GM23338 (cell line): ENCODE measurements at regions not wholly inside any gene's neighbourhood (a gene's known extent, or its start where the extent isn't known, plus 50 kb on each side); places are given as distances from the start of the nearest gene placed in this dataset.

Experiments
- CREB1 ChIP-seq: fragments of 250-450 bp; sonication (Bioruptor Pico); IDR thresholded peaks from 2 replicates; pipeline ENCODE4 v1.5.0; 2020; ENCODE audit warnings: low read depth, mild to moderate bottlenecking, moderate library complexity
- CTCF ChIP-seq, 2 experiments: fragments of 200-600 bp in 1 of 2; sonication (generic) in 1 of 2; conservative IDR thresholded peaks; 2 replicates each; pipeline versions ENCODE4 v1.5.1 to v1.6.1; 2016 to 2017; ENCODE audit warnings: antibody characterized with exemption in 2 of 2, low read depth in 2 of 2, mild to moderate bottlenecking in 2 of 2, moderate library complexity in 1 of 2
- EZH2 ChIP-seq: fragments of 200-600 bp; sonication (generic); IDR thresholded peaks from one replicate; pipeline ENCODE4 v1.8.0; 2017; ENCODE audit warnings: antibody characterized with exemption, mild to moderate bottlenecking, low read depth; ENCODE audit not compliant: unreplicated experiment
- EZH2phosphoT487 ChIP-seq: fragments of 200-600 bp; sonication (generic); IDR thresholded peaks from one replicate; pipeline ENCODE4 v1.8.1; 2018; ENCODE audit warnings: antibody characterized with exemption; ENCODE audit not compliant: unreplicated experiment
- JUNB ChIP-seq: IDR thresholded peaks from one replicate; pipeline ENCODE4 v1.6.1; 2016; ENCODE audit warnings: antibody characterized with exemption; ENCODE audit not compliant: unreplicated experiment
- POLR2AphosphoS5 ChIP-seq: IDR thresholded peaks from 2 replicates; pipeline ENCODE4 v1.6.1; 2016; ENCODE audit warnings: antibody characterized with exemption, low read depth
- REST ChIP-seq: IDR thresholded peaks from one replicate; pipeline ENCODE4 v1.6.1; 2018; ENCODE audit warnings: antibody characterized with exemption; ENCODE audit not compliant: unreplicated experiment
- STAT1 ChIP-seq: IDR thresholded peaks from one replicate; pipeline ENCODE4 v1.6.1; 2016; ENCODE audit warnings: antibody characterized with exemption; ENCODE audit not compliant: unreplicated experiment
- ZNF114 ChIP-seq: fragments of 250-450 bp; sonication (Bioruptor Pico); IDR thresholded peaks from 2 replicates; pipeline ENCODE4 v1.5.0; 2020; ENCODE audit warnings: mild to moderate bottlenecking, moderate library complexity
- ZNF331 ChIP-seq: fragments of 250-450 bp; sonication (Bioruptor Pico); IDR thresholded peaks from 2 replicates; pipeline ENCODE4 v1.5.0; 2020; ENCODE audit warnings: low read depth, mild to moderate bottlenecking, moderate library complexity

GRCh38 chr3:11736136-11736833 is 92.6 kb upstream of the VGLL4 start:
- TF ChIP-seq EZH2phosphoT487, result no peak
- TF ChIP-seq CTCF (conservative IDR thresholded peaks at IDR 0.05; ENCODE audit: low read depth in 2 of 2), result no peak
- TF ChIP-seq CREB1, result no peak
- no peak for TF ChIP-seq POLR2AphosphoS5
- no peak for TF ChIP-seq EZH2
- no peak for TF ChIP-seq REST
- TF ChIP-seq JUNB, result no peak
- no peak for TF ChIP-seq ZNF331
- TF ChIP-seq STAT1, result no peak
- TF ChIP-seq ZNF114 (CRISPR knock-in tag), result no peak
